Vagina (tissue), 2 donors: ENCODE measurements at regions not wholly inside any gene's neighbourhood (a gene's known extent, or its start where the extent isn't known, plus 50 kb on each side); places are given as distances from the start of the nearest gene placed in this dataset.

Experiments
- DNase-seq, 2 donors: peaks; one replicate each; pipeline ENCODE4 v3.0.0-alpha.2; 2017; ENCODE audit errors: extremely low spot score in 2 of 2
- H3K27ac ChIP-seq: fragments of 200-600 bp; sonication (generic); one replicate; pipeline ENCODE4 v1.5.1; 2019
- H3K27me3 ChIP-seq: fragments of 200-600 bp; sonication (generic); one replicate; pipeline ENCODE4 v1.5.1; 2019
- H3K36me3 ChIP-seq, 2 donors: fragments of 200-600 bp; sonication (generic); one replicate each; pipeline ENCODE4 v1.5.1; 2017 to 2019
- H3K4me1 ChIP-seq: fragments of 200-600 bp; sonication (generic); one replicate; pipeline ENCODE4 v1.5.1; 2019
- H3K4me3 ChIP-seq, 2 donors: fragments of 200-600 bp; sonication (generic); 1 replicate in 1 of 2; 2 replicates in 1 of 2; pipeline ENCODE4 v1.5.1; 2016 to 2019
- H3K9me3 ChIP-seq: fragments of 200-600 bp; sonication (generic); one replicate; pipeline ENCODE4 v1.5.1; 2019
- POLR2A ChIP-seq, 2 donors: fragments of 450-650 bp; IDR thresholded peaks; one replicate each; pipeline ENCODE4 v1.6.1; 2017; ENCODE audit warnings: antibody characterized with exemption in 2 of 2, mild to moderate bottlenecking in 2 of 2, moderate library complexity in 2 of 2
- POLR2AphosphoS5 ChIP-seq, 2 donors: sonication (generic); formaldehyde crosslinking; IDR thresholded peaks; one replicate each; pipeline ENCODE4 v1.9.0; 2017; ENCODE audit warnings: antibody characterized with exemption in 2 of 2, mild to moderate bottlenecking in 2 of 2, low read depth in 1 of 2; ENCODE audit not compliant: insufficient read depth in 1 of 2
- intact Hi-C: fragments of 100-400 bp; cut with DNase I; formaldehyde crosslinking; loops from one replicate; pipeline ENCODE4 v1.15.1; 2023
- TF ChIP-seq, protein P1 (sequence below), 3 experiments: fragments of 450-650 bp in 2 of 3; fragments of 200-600 bp in 1 of 3; sonication (generic) in 1 of 3; IDR thresholded peaks; one replicate each; pipeline ENCODE4 v1.5.1; 2017 to 2019; ENCODE audit warnings: antibody characterized with exemption in 3 of 3, mild to moderate bottlenecking in 2 of 3, moderate library complexity in 2 of 3

DNA sequence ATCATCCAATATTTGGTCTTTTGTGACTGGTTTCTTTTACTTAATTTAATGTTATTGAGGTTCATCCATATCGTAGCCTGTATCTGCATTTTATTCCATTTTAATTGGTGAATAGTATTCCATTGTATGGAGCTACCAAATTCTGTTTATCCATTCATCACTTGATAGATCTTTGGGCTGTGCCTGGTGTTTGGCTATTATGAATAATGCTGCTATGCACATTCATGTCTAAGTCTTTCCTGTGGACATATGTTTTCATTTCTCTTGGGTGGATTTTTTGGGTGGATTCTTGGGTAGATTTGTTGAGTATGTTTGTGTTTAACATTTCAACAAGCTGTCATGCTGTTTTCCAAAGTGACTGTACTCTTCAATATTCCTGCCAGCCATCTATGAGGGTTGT lies 52.5 kb upstream of the NEDD4L start:
- TF ChIP-seq POLR2A (IDR thresholded peaks at IDR 0.05) = no peak
- TF ChIP-seq POLR2AphosphoS5 (IDR thresholded peaks at IDR 0.05; ENCODE audit: insufficient read depth in 1 of 2, low read depth in 1 of 2) = no peak
- TF ChIP-seq, protein P1, sequence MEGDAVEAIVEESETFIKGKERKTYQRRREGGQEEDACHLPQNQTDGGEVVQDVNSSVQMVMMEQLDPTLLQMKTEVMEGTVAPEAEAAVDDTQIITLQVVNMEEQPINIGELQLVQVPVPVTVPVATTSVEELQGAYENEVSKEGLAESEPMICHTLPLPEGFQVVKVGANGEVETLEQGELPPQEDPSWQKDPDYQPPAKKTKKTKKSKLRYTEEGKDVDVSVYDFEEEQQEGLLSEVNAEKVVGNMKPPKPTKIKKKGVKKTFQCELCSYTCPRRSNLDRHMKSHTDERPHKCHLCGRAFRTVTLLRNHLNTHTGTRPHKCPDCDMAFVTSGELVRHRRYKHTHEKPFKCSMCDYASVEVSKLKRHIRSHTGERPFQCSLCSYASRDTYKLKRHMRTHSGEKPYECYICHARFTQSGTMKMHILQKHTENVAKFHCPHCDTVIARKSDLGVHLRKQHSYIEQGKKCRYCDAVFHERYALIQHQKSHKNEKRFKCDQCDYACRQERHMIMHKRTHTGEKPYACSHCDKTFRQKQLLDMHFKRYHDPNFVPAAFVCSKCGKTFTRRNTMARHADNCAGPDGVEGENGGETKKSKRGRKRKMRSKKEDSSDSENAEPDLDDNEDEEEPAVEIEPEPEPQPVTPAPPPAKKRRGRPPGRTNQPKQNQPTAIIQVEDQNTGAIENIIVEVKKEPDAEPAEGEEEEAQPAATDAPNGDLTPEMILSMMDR (IDR thresholded peaks at IDR 0.05) = no peak
- Histone ChIP-seq H3K4me3 (no peak overlapping the region), H3K9me3 (no peaks in the 10 kb centered on the region), H3K36me3 (no peaks in the 10 kb centered on the region), H3K27me3 (no peaks in the 10 kb centered on the region), H3K27ac (no peak overlapping the region), H3K4me1 (no peaks in the 10 kb centered on the region)
- DNase-seq = no peak
- intact Hi-C loops = no loop called here

- no peak overlapping the region for H3K27ac ChIP-seq
- no peaks in the 10 kb centered on the region for H3K27me3 ChIP-seq
- DNase-seq = no peak
- H3K9me3 ChIP-seq = no peaks in the 10 kb centered on the region
- intact Hi-C loops = no loop called here
- no peaks in the 10 kb centered on the region for H3K4me1 ChIP-seq
- H3K36me3 ChIP-seq = no peaks in the 10 kb centered on the region
- TF ChIP-seq POLR2A (IDR thresholded peaks at IDR 0.05) (no peak), POLR2AphosphoS5 (IDR thresholded peaks at IDR 0.05; ENCODE audit: insufficient read depth in 1 of 2, low read depth in 1 of 2) (no peak)
- TF ChIP-seq, protein P1 (IDR thresholded peaks at IDR 0.05) = no peak
- H3K4me3 ChIP-seq = no peak overlapping the region
These were observed 54.5 kb upstream of the NEDD4L start for GRCh38 chr18:57989536-57989935.

DNA sequence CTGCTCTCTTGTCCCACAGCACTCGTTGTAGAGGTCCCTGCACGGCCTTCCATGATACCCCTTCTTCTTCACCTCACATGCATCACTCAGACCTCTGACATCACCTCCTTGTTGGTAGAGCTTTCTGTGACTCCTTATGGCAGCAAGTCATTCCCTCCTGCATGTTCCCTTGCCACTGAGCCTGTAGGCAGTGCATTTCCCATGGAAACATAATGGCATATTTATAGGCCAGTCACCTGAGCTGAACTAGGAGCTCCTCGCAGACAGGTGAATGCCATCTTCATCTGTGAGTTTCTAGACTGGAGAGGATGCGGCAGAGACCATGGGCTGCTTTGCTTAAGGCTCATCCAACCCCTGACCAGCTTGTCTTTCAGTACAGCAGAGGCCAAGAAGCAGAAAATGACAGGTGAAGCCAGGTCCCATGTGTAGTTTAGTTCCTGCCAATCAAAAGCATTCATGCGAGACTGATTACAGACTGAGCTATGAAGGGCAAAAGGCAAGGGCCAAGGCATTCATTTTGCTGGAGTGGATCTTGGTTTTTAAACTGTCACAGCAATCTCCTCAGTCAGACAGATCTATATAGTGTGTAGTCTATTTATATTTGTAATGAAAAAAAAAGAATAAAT lies 59.4 kb upstream of the NEDD4L start:
- Histone ChIP-seq H3K4me3 (no peak overlapping the region), H3K27ac (no peak overlapping the region), H3K4me1 (no peaks in the 10 kb centered on the region), H3K27me3 (no peaks in the 10 kb centered on the region), H3K36me3 (no peaks in the 10 kb centered on the region), H3K9me3 (no peaks in the 10 kb centered on the region)
- no peak for DNase-seq
- intact Hi-C loops = no loop called here
- TF ChIP-seq POLR2AphosphoS5 (IDR thresholded peaks at IDR 0.05; ENCODE audit: insufficient read depth in 1 of 2, low read depth in 1 of 2) = no peak

- no peak for DNase-seq
- Histone ChIP-seq H3K27me3 (no peaks in the 10 kb centered on the region), H3K4me3 (no peak overlapping the region), H3K27ac (no peak overlapping the region), H3K36me3 (no peaks in the 10 kb centered on the region), H3K9me3 (no peaks in the 10 kb centered on the region), H3K4me1 (no peaks in the 10 kb centered on the region)
- no peak for TF ChIP-seq POLR2AphosphoS5 (IDR thresholded peaks at IDR 0.05; ENCODE audit: insufficient read depth in 1 of 2, low read depth in 1 of 2)
- TF ChIP-seq, protein P1 (IDR thresholded peaks at IDR 0.05) = no peak
- intact Hi-C loops = no loop called here
These were observed 60.1 kb upstream of the NEDD4L start for GRCh38 chr18:57983965-57984364.

DNA sequence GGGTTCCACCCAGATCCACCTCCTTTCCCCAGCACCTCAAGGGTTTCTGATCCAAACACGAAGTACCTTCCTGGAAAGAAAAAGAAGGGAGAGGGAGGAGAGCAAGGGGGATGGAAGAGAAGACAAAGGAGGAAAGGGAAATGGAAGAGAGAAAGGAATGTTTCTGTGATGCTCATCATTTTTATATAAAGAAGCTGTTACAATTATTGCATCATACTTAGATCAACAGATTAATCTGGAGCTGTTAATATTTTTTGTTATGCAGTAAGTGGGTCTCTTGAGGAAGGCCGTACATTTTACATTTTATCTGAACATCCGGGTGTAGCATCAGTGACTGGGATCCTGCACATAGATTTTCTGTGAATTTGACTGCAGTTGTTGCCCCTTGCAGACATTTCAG lies 60.6 kb upstream of the NEDD4L start:
- TF ChIP-seq POLR2A (IDR thresholded peaks at IDR 0.05) = no peak
- no peak for TF ChIP-seq POLR2AphosphoS5 (IDR thresholded peaks at IDR 0.05; ENCODE audit: insufficient read depth in 1 of 2, low read depth in 1 of 2)
- TF ChIP-seq, protein P1 (IDR thresholded peaks at IDR 0.05) = no peak
- Histone ChIP-seq H3K27me3 (no peaks in the 10 kb centered on the region), H3K4me1 (no peaks in the 10 kb centered on the region)

More for the DNA sequence above, 60.6 kb upstream of the NEDD4L start:
- H3K4me3 ChIP-seq = no peak overlapping the region
- intact Hi-C loops = no loop called here
- H3K9me3 ChIP-seq = no peaks in the 10 kb centered on the region
- H3K27ac ChIP-seq = no peak overlapping the region
- no peak for DNase-seq
- H3K36me3 ChIP-seq = no peaks in the 10 kb centered on the region
